ENCODE measurements at regions not wholly inside any gene's neighbourhood (a gene's known extent, or its start where the extent isn't known, plus 50 kb on each side); places are given as distances from the start of the nearest gene placed in this dataset.

DNA sequence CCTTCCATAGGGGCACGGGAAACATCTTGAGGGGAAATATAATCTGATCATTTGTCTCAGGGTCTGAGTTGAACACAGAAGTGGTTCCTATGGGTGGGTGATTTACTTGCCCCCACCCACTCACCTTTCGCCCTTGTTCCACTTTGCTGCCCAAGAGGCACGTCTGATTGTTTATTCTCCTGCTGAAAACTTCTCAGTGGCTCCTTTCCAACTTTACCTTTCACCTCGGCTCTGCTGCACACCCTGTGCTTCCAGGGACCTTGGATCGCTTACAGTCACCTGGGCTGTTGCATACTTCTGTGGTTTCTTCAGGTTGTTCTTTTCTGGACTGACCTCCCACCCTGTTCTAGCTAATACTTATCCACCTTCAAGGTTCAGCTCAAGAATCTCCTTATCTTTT, 213.4 kb upstream of the JADE1 start:
- no peak overlapping the region for H3K4me3 ChIP-seq (ENCODE audit: low read depth, low read length)
- no peak for DNase-seq (ENCODE audit: low read depth)
- TF ChIP-seq, protein P1, sequence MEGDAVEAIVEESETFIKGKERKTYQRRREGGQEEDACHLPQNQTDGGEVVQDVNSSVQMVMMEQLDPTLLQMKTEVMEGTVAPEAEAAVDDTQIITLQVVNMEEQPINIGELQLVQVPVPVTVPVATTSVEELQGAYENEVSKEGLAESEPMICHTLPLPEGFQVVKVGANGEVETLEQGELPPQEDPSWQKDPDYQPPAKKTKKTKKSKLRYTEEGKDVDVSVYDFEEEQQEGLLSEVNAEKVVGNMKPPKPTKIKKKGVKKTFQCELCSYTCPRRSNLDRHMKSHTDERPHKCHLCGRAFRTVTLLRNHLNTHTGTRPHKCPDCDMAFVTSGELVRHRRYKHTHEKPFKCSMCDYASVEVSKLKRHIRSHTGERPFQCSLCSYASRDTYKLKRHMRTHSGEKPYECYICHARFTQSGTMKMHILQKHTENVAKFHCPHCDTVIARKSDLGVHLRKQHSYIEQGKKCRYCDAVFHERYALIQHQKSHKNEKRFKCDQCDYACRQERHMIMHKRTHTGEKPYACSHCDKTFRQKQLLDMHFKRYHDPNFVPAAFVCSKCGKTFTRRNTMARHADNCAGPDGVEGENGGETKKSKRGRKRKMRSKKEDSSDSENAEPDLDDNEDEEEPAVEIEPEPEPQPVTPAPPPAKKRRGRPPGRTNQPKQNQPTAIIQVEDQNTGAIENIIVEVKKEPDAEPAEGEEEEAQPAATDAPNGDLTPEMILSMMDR (IDR thresholded peaks at IDR 0.05; ENCODE audit: control insufficient read depth, extremely low read depth, insufficient read depth), result no peak

DNA sequence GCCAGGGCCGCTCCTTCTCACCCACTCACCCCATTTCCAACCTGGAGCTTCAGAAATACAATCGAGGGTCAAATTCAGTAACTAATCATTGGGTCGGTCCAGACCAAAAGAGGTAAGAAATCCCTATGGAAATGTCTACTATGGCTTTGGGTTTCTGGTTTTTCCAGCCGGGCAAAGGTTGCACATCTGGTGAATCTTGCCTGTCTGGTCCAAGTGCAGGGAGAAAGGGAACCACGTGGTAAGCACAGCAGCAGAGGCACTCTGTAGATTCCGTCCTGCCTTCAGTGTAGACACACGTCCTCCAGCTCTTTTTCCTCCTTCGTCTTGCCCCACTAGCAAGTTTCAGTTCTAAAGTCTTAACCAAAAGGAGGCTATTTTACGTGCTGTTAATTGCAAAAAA, 218.0 kb upstream of the JADE1 start:
- no peak overlapping the region for H3K4me3 ChIP-seq (ENCODE audit: low read depth, low read length)
- DNase-seq (ENCODE audit: low read depth), result no peak
- TF ChIP-seq, protein P1 (IDR thresholded peaks at IDR 0.05; ENCODE audit: control insufficient read depth, extremely low read depth, insufficient read depth), result no peak

DNA sequence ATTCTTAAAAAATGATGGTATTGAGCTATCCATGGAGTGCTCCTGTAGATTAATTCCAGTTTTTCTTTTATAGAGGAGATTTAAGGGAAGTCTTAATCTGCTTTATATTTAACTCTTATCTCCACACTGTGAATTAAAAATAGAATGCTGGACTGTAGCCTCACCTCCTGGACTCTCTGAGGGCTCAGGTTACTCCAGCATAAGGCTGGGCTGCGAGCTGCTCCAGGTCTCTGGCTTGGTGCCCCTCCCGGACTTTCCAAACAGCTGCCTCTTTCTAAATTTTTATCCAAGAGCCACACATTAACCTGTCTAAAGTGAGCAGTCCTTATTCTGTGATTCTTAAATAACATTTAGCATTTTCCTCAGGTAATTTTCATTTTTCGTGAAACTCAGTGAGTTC, 218.7 kb upstream of the JADE1 start:
- no peak overlapping the region for H3K4me3 ChIP-seq (ENCODE audit: low read depth, low read length)
- TF ChIP-seq, protein P1 (IDR thresholded peaks at IDR 0.05; ENCODE audit: control insufficient read depth, extremely low read depth, insufficient read depth), result no peak
- no peak for DNase-seq (ENCODE audit: low read depth)

DNA sequence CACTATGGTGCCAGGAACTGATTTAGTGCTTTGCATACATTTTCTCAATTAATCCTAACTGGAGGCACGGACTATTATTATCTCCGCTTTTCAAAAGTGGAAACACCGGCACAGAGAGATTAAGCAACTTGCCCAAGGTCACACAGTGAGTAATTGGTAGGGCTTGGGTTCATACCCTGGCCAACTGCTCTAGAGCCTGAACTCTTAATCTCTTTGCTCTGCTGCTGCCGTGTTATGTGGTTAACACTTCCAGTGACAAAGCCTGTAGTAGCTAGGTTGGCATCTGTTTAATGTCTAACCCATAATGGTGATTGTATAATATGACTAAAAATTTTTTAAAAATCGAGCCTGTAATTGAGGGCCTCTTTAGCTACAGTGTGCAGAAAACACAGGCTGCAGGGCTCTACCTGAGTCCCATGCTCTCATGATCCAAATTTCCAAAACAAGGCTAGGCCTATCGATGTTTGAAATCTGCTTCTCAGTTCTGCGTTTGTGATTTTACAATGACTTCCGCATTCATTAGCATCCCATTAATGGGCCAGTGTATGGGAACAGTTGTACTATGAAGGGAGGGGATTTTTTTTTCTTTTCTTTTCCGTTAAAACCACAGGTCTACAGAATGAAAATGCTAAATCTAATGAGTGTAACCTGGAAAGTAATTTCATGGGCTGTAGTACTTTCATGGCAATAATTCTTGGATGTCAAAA, 219.3 kb upstream of the JADE1 start:
- no peak overlapping the region for H3K4me3 ChIP-seq (ENCODE audit: low read depth, low read length)
- TF ChIP-seq, protein P1 (IDR thresholded peaks at IDR 0.05; ENCODE audit: control insufficient read depth, extremely low read depth, insufficient read depth), result no peak
- no peak for DNase-seq (ENCODE audit: low read depth)

DNA sequence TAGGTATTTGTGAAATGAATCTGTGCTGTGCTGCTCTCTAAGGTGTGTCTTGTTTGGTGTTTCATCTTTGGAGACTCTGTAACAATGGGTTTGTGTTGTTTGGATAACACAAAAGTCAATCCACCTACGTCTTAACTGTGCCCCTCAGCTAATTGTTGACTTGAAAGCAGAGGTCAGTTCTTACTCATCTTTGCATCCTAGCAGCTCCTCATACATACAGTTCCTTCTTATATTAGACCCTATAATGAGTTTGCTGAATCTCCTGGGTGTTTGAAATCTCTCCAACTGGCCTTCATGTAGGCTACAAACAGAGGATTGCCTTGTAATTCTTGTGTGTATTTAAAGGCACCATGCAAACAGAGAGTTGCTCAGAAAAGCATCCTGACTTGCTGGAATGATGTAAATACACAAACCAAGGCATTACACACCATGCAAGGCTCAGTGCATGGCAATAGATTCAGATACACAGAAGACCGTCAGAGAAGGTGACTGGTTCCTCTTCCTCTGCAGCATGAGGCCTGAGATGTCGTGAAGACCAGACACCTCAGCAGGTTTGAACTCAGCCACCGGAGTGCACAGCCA, 220.0 kb upstream of the JADE1 start:
- TF ChIP-seq, protein P1 (IDR thresholded peaks at IDR 0.05; ENCODE audit: control insufficient read depth, extremely low read depth, insufficient read depth), result no peak
- no peak overlapping the region for H3K4me3 ChIP-seq (ENCODE audit: low read depth, low read length)
- no peak for DNase-seq (ENCODE audit: low read depth)

DNA sequence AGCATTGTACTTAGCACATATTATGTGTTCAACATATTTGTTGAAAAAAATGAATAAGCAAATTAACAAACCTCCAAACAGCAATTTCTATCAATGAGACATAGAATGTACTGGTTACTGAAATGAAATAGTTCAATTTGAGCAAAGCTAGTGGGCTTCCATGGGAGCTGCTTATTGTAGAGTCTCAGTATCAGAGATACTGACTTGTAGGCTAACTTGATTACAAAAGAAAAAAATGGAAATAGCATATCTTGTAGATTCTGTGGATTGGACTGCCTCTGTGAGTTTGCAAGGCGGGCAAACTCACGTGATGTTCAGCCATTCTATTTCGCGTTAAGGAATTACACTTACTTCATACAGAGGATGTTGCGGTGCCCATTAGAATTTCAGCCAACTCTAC, 222.1 kb upstream of the JADE1 start:
- TF ChIP-seq, protein P1 (IDR thresholded peaks at IDR 0.05; ENCODE audit: control insufficient read depth, extremely low read depth, insufficient read depth), result no peak
- DNase-seq (ENCODE audit: low read depth), result no peak

More for the DNA sequence above, 222.1 kb upstream of the JADE1 start:
- no peak overlapping the region for H3K4me3 ChIP-seq (ENCODE audit: low read depth, low read length)
